WTC11 (cell line): ENCODE measurements at regions not wholly inside any gene's neighbourhood (a gene's known extent, or its start where the extent isn't known, plus 50 kb on each side); places are given as distances from the start of the nearest gene placed in this dataset.
A peak's percentile ranks its signal among the peaks of the same experiment; 100 is the strongest.

Experiments used
- ATAC-seq: fragments of 200-7000 bp; cut with Tn5 transposase; 2 replicates; pipeline ENCODE4 v1.10.0; 2021; ENCODE audit warnings: mild to moderate bottlenecking, moderate library complexity
- CTCF ChIA-PET: fragments of 300-600 bp; sonication (Branson Sonifier 250); formaldehyde crosslinking; loops from one replicate; lab custom pipeline; 2021; ENCODE audit warnings: antibody characterized with exemption; lab: Charles Lee
- POLR2A ChIA-PET: fragments of 350-600 bp; sonication (Branson Sonifier 250); formaldehyde crosslinking; loops from one replicate; lab custom pipeline; 2021; ENCODE audit warnings: antibody characterized with exemption; lab: Charles Lee
- DNase-seq: peaks from one replicate; pipeline ENCODE4 v3.0.0; 2021; ENCODE audit warnings: low spot score
- H3K27ac Mint-ChIP-seq: 2 replicates; pipeline ENCODE4 v1.8.0; 2021; ENCODE audit warnings: mixed read lengths
- H3K27me3 Mint-ChIP-seq: 2 replicates; pipeline ENCODE4 v1.8.0; 2021; ENCODE audit warnings: low read depth, mild to moderate bottlenecking, moderate library complexity, mixed read lengths
- H3K36me3 Mint-ChIP-seq: 2 replicates; pipeline ENCODE4 v1.8.0; 2021; ENCODE audit warnings: mixed read lengths
- H3K4me1 Mint-ChIP-seq: 2 replicates; pipeline ENCODE4 v1.8.0; 2022; ENCODE audit warnings: mixed read lengths
- H3K4me3 Mint-ChIP-seq: 2 replicates; pipeline ENCODE4 v1.8.0; 2021; ENCODE audit warnings: mild to moderate bottlenecking, moderate library complexity, mixed read lengths
- H3K9me3 Mint-ChIP-seq: 2 replicates; pipeline ENCODE4 v1.8.0; 2021; ENCODE audit warnings: mixed read lengths
- CBFB ChIP-seq: sonication (generic); formaldehyde crosslinking; IDR thresholded peaks from 2 replicates; pipeline ENCODE4 v1.8.1; 2022; ENCODE audit warnings: mild to moderate bottlenecking, low read depth, missing genetic modification reagents
- CREB1 ChIP-seq: sonication (generic); formaldehyde crosslinking; IDR thresholded peaks from 2 replicates; pipeline ENCODE4 v1.8.0; 2023; ENCODE audit warnings: mild to moderate bottlenecking, missing genetic modification reagents
- FOXK1 ChIP-seq: sonication (generic); formaldehyde crosslinking; IDR thresholded peaks from 2 replicates; pipeline ENCODE4 v1.8.0; 2022; ENCODE audit warnings: mild to moderate bottlenecking, moderate library complexity, missing genetic modification reagents
- HMGA2 ChIP-seq: fragments of 250-450 bp; sonication (Bioruptor Pico); IDR thresholded peaks from 2 replicates; pipeline ENCODE4 v1.4.0; 2021; ENCODE audit warnings: mild to moderate bottlenecking, moderate library complexity
- IRF2 ChIP-seq: sonication (generic); formaldehyde crosslinking; IDR thresholded peaks from 2 replicates; pipeline ENCODE4 v1.8.0; 2022; ENCODE audit warnings: low read depth, missing genetic modification reagents, borderline replicate concordance
- MXD4 ChIP-seq: fragments of 250-450 bp; sonication (Bioruptor Pico); IDR thresholded peaks from 2 replicates; pipeline ENCODE4 v1.8.0; 2021; ENCODE audit warnings: mild to moderate bottlenecking, moderate library complexity, borderline replicate concordance
- MYBL2 ChIP-seq: sonication (generic); formaldehyde crosslinking; IDR thresholded peaks from 2 replicates; pipeline ENCODE4 v1.8.1; 2023; ENCODE audit warnings: mild to moderate bottlenecking, moderate library complexity, missing genetic modification reagents
- NFYB ChIP-seq: sonication (generic); formaldehyde crosslinking; conservative IDR thresholded peaks from 2 replicates; pipeline ENCODE4 v1.8.0; 2022; ENCODE audit warnings: low read depth, missing genetic modification reagents
- SP1 ChIP-seq: sonication (generic); formaldehyde crosslinking; conservative IDR thresholded peaks from 2 replicates; pipeline ENCODE4 v1.8.1; 2022; ENCODE audit warnings: missing genetic modification reagents
- TEAD1 ChIP-seq: sonication (generic); formaldehyde crosslinking; IDR thresholded peaks from 2 replicates; pipeline ENCODE4 v1.8.0; 2022; ENCODE audit warnings: mild to moderate bottlenecking, missing genetic modification reagents
- ZBTB21 ChIP-seq: sonication (generic); formaldehyde crosslinking; IDR thresholded peaks from 2 replicates; pipeline ENCODE4 v1.8.1; 2023; ENCODE audit warnings: mild to moderate bottlenecking, missing genetic modification reagents, borderline replicate concordance
- ZNF121 ChIP-seq: sonication (generic); formaldehyde crosslinking; IDR thresholded peaks from 2 replicates; pipeline ENCODE4 v1.8.0; 2023; ENCODE audit warnings: missing genetic modification reagents
- ZNF138 ChIP-seq: sonication (generic); formaldehyde crosslinking; conservative IDR thresholded peaks from 2 replicates; pipeline ENCODE4 v1.8.1; 2022; ENCODE audit warnings: mild to moderate bottlenecking, moderate library complexity, missing genetic modification reagents
- ZNF317 ChIP-seq: sonication (generic); formaldehyde crosslinking; IDR thresholded peaks from 2 replicates; pipeline ENCODE4 v1.8.1; 2023; ENCODE audit warnings: low read depth, mild to moderate bottlenecking, moderate library complexity, missing genetic modification reagents, borderline replicate concordance
- ZNF416 ChIP-seq: fragments of 250-450 bp; sonication (Bioruptor Pico); IDR thresholded peaks from 2 replicates; pipeline ENCODE4 v1.9.0; 2021; ENCODE audit warnings: mild to moderate bottlenecking, inconsistent platforms
- TF ChIP-seq, protein P1 (sequence below): sonication (generic); formaldehyde crosslinking; IDR thresholded peaks from 2 replicates; pipeline ENCODE4 v1.8.1; 2022; ENCODE audit warnings: low read depth, mild to moderate bottlenecking, moderate library complexity, missing genetic modification reagents, borderline replicate concordance
- TF ChIP-seq, protein P2 (sequence below): sonication (generic); formaldehyde crosslinking; IDR thresholded peaks from 2 replicates; pipeline ENCODE4 v1.8.1; 2023; ENCODE audit warnings: mild to moderate bottlenecking, missing genetic modification reagents, moderate library complexity
- TF ChIP-seq, protein P3 (sequence below): sonication (generic); formaldehyde crosslinking; IDR thresholded peaks from 2 replicates; pipeline ENCODE4 v1.8.1; 2022; ENCODE audit warnings: mild to moderate bottlenecking, missing genetic modification reagents, moderate library complexity, borderline replicate concordance
- TF ChIP-seq, protein P4 (sequence below): sonication (generic); formaldehyde crosslinking; IDR thresholded peaks from 2 replicates; pipeline ENCODE4 v1.8.1; 2023; ENCODE audit warnings: mild to moderate bottlenecking, missing genetic modification reagents, moderate library complexity
- TF ChIP-seq, protein P5 (sequence below): sonication (generic); formaldehyde crosslinking; IDR thresholded peaks from 2 replicates; pipeline ENCODE4 v1.8.0; 2022; ENCODE audit warnings: mild to moderate bottlenecking, missing genetic modification reagents
- TF ChIP-seq, protein P6 (sequence below): fragments of 250-450 bp; sonication (Bioruptor Pico); IDR thresholded peaks from 2 replicates; pipeline ENCODE4 v1.9.0; 2021; ENCODE audit warnings: mild to moderate bottlenecking
- TF ChIP-seq, protein P7 (sequence below): sonication (generic); formaldehyde crosslinking; IDR thresholded peaks from 2 replicates; pipeline ENCODE4 v1.8.1; 2023; ENCODE audit warnings: mild to moderate bottlenecking, moderate library complexity, missing genetic modification reagents

DNA sequence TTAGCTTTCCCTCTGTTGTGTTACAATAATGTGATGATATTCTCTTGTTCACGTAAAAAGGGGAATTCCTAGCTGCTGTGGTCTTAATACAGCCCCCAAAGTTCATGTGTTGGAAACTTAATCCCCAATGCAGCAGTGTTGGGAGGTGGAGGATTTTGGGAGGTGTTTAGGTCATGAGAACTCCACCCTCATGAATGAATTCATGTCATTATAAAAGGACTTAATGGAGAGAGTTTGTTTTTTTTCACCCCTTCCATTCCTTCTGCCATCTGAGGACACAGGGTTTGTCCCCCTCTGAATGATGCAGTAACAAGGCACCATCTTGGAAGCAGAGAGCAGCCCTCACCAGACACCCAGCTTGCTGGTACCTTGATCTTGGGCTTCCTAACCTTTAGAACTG, 253.4 kb upstream of the DDHD1 start:
- no peaks in the 10 kb centered on the region for H3K27me3 Mint-ChIP-seq
- ATAC-seq: no peak
- POLR2A ChIA-PET: no interaction called here

DNA sequence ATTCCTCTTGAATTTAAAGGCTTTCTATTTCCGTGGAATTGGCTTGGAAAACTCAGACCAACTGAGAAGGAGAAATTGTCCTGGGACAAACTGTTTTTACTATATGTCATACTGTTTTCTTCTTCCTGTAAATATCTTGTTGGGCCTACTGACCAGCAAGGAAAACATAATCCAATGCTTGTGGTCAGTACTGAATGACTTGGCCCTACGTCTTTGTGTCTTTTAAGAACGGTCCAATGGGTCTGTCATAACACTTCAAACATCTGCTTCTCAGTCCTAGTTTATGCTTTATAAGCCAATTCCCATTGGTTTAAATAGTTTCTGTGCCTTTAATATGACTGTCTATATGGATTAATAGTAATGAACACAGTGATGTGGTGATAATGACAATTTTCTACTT, 248.5 kb upstream of the DDHD1 start:
- no peak overlapping the region for H3K4me3 Mint-ChIP-seq

More for the DNA sequence above, 253.4 kb upstream of the DDHD1 start:
- DNase-seq: no peak
- Mint-ChIP-seq H3K4me3 (no peak overlapping the region), H3K36me3 (no peaks in the 10 kb centered on the region; the same call in 1 of the 2 replicates), H3K9me3 (peaks cover 14% of the 10 kb centered on the region), H3K4me1 (no peaks in the 10 kb centered on the region), H3K27ac (no peak overlapping the region)
- TF ChIP-seq, protein P1, sequence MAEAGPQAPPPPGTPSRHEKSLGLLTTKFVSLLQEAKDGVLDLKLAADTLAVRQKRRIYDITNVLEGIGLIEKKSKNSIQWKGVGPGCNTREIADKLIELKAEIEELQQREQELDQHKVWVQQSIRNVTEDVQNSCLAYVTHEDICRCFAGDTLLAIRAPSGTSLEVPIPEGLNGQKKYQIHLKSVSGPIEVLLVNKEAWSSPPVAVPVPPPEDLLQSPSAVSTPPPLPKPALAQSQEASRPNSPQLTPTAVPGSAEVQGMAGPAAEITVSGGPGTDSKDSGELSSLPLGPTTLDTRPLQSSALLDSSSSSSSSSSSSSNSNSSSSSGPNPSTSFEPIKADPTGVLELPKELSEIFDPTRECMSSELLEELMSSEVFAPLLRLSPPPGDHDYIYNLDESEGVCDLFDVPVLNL (CRISPR knock-in tag): no peak
- TF ChIP-seq HMGA2 (no peak), ZNF121 (CRISPR knock-in tag) (no peak), CBFB (CRISPR knock-in tag) (no peak)
- CTCF ChIA-PET: interaction anchor here (1.4 kb wide), 1 partner anchor 7 kb away, joined by 4 read pairs; no protein-coding TSS in a partner anchor

DNA sequence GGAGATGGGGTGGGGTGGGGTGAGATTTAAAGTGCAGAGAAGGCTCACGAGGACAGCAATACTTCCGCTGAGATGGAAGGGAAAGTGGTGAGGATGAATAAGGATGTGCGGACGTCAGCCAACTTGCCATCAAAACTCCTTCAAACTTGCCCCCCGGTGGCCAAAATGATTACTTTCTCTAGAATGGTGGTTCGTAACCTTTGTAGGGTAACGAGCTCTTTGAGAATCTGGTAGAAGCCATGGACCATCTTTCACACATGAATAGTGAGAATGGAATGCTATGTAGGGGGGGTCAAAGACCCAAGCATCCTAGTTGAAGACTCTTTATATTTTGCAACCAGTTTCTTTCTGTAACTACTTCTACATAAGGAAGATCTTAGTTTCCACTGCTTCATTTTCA, 245.9 kb upstream of the DDHD1 start:
- ATAC-seq: peak; percentile 83
- 0 out of 2 replicates have a peak, but pooled peaks cover 5% of the 10 kb centered on the region for H3K4me1 Mint-ChIP-seq
- peak; percentile 58 for DNase-seq
- POLR2A ChIA-PET: no interaction called here
- H3K4me3 Mint-ChIP-seq: no peak overlapping the region
- peaks cover 21% of the 10 kb centered on the region for H3K36me3 Mint-ChIP-seq
- H3K27ac Mint-ChIP-seq: no peak overlapping the region
- CTCF ChIA-PET: interaction anchor here (0.6 to 1.7 kb wide), 23 partner anchors 8 to 968 kb away, joined by 3 to 21 read pairs (median 4); no protein-coding TSS in a partner anchor
- TF ChIP-seq ZNF317: 0 out of 2 replicates have a peak, but pooled peaks have one; percentile 13
- no peak for TF ChIP-seq FOXK1 (CRISPR knock-in tag)
- H3K27me3 Mint-ChIP-seq: peaks cover 8% of the 10 kb centered on the region
- H3K9me3 Mint-ChIP-seq: peaks cover 43% of the 10 kb centered on the region

More for the DNA sequence above, 248.5 kb upstream of the DDHD1 start:
- no peak overlapping the region for H3K27ac Mint-ChIP-seq
- ATAC-seq (no peak), DNase-seq (no peak)
- ChIA-PET POLR2A (no interaction called here), CTCF (no interaction called here)
- 0 out of 2 replicates have a peak, but pooled peaks cover 5% of the 10 kb centered on the region for H3K4me1 Mint-ChIP-seq
- peaks cover 21% of the 10 kb centered on the region for H3K9me3 Mint-ChIP-seq
- TF ChIP-seq ZNF416: no peak
- no peak for TF ChIP-seq ZNF138 (CRISPR knock-in tag)
- TF ChIP-seq MXD4: no peak
- H3K27me3 Mint-ChIP-seq: peaks cover 3% of the 10 kb centered on the region; the same call in 1 of the 2 replicates
- no peaks in the 10 kb centered on the region; the same call in 1 of the 2 replicates for H3K36me3 Mint-ChIP-seq

DNA sequence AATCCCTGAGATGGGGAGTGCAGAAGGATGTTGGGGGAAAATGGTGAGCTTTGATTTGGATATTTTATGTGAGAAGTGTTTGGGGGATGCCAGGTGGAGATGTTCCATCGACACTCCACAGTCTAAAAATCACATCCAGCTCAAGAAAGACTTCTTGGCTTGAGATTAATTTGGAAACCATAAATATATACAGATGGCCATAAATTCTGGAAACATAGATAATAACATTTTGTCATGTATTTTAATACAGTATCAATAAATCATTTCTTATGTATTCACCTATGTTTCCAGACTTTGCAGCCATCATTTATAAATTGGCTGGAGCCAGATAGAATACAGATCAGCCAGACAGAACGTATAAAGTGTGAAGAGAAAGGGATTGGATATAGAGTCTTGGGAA, 245.5 kb upstream of the DDHD1 start:
- ChIA-PET POLR2A (no interaction called here), CTCF (interaction anchor here (0.9 to 1.7 kb wide), 15 partner anchors 10 to 969 kb away, joined by 3 to 21 read pairs (median 6); no protein-coding TSS in a partner anchor)
- H3K4me3 Mint-ChIP-seq: no peak overlapping the region
- peaks cover 45% of the 10 kb centered on the region for H3K9me3 Mint-ChIP-seq
- no peak overlapping the region for H3K27ac Mint-ChIP-seq
- H3K4me1 Mint-ChIP-seq: 0 out of 2 replicates have a peak, but pooled peaks cover 5% of the 10 kb centered on the region
- DNase-seq (no peak), ATAC-seq (no peak)
- peaks cover 24% of the 10 kb centered on the region for H3K36me3 Mint-ChIP-seq
- peaks cover 8% of the 10 kb centered on the region for H3K27me3 Mint-ChIP-seq
- TF ChIP-seq, protein P2, sequence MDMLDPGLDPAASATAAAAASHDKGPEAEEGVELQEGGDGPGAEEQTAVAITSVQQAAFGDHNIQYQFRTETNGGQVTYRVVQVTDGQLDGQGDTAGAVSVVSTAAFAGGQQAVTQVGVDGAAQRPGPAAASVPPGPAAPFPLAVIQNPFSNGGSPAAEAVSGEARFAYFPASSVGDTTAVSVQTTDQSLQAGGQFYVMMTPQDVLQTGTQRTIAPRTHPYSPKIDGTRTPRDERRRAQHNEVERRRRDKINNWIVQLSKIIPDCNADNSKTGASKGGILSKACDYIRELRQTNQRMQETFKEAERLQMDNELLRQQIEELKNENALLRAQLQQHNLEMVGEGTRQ (CRISPR knock-in tag): no peak
- TF ChIP-seq TEAD1 (CRISPR knock-in tag) (no peak), CBFB (CRISPR knock-in tag) (no peak), IRF2 (no peak), ZBTB21 (CRISPR knock-in tag) (no peak), ZNF138 (CRISPR knock-in tag) (no peak), NFYB (CRISPR knock-in tag) (no peak), CREB1 (no peak), MYBL2 (CRISPR knock-in tag) (no peak), SP1 (CRISPR knock-in tag) (no peak), ZNF317 (no peak)
- TF ChIP-seq, protein P3, sequence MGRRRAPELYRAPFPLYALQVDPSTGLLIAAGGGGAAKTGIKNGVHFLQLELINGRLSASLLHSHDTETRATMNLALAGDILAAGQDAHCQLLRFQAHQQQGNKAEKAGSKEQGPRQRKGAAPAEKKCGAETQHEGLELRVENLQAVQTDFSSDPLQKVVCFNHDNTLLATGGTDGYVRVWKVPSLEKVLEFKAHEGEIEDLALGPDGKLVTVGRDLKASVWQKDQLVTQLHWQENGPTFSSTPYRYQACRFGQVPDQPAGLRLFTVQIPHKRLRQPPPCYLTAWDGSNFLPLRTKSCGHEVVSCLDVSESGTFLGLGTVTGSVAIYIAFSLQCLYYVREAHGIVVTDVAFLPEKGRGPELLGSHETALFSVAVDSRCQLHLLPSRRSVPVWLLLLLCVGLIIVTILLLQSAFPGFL (CRISPR knock-in tag): no peak
- TF ChIP-seq, protein P4, sequence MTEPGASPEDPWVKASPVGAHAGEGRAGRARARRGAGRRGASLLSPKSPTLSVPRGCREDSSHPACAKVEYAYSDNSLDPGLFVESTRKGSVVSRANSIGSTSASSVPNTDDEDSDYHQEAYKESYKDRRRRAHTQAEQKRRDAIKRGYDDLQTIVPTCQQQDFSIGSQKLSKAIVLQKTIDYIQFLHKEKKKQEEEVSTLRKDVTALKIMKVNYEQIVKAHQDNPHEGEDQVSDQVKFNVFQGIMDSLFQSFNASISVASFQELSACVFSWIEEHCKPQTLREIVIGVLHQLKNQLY (CRISPR knock-in tag): no peak
- TF ChIP-seq, protein P5, sequence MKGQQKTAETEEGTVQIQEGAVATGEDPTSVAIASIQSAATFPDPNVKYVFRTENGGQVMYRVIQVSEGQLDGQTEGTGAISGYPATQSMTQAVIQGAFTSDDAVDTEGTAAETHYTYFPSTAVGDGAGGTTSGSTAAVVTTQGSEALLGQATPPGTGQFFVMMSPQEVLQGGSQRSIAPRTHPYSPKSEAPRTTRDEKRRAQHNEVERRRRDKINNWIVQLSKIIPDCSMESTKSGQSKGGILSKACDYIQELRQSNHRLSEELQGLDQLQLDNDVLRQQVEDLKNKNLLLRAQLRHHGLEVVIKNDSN (CRISPR knock-in tag): no peak
- TF ChIP-seq, protein P6, sequence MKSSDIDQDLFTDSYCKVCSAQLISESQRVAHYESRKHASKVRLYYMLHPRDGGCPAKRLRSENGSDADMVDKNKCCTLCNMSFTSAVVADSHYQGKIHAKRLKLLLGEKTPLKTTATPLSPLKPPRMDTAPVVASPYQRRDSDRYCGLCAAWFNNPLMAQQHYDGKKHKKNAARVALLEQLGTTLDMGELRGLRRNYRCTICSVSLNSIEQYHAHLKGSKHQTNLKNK (CRISPR knock-in tag): no peak
- TF ChIP-seq, protein P7, sequence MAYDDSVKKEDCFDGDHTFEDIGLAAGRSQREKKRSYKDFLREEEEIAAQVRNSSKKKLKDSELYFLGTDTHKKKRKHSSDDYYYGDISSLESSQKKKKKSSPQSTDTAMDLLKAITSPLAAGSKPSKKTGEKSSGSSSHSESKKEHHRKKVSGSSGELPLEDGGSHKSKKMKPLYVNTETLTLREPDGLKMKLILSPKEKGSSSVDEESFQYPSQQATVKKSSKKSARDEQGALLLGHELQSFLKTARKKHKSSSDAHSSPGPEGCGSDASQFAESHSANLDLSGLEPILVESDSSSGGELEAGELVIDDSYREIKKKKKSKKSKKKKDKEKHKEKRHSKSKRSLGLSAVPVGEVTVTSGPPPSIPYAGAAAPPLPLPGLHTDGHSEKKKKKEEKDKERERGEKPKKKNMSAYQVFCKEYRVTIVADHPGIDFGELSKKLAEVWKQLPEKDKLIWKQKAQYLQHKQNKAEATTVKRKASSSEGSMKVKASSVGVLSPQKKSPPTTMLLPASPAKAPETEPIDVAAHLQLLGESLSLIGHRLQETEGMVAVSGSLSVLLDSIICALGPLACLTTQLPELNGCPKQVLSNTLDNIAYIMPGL: no peak
